HL-60 (cell line): ENCODE measurements at regions not wholly inside any gene's neighbourhood (a gene's known extent, or its start where the extent isn't known, plus 50 kb on each side); places are given as distances from the start of the nearest gene placed in this dataset.
"Not testable (repeated sequence)": the region's sequence is repeated elsewhere in the genome, so short reads cannot be mapped to it uniquely, and the experiment has no call there.

Experiments used
- POLR2AphosphoS5 ChIP-seq: IDR thresholded peaks from 2 replicates; pipeline ENCODE4 v1.6.1; 2012; ENCODE audit warnings: low read depth
- TF ChIP-seq, protein P1 (sequence below): IDR thresholded peaks from one replicate; pipeline ENCODE4 v1.5.1; 2011; ENCODE audit warnings: low read length, control low read depth, inconsistent platforms; ENCODE audit not compliant: insufficient read depth
- TF ChIP-seq, protein P2 (sequence below): IDR thresholded peaks from 2 replicates; pipeline ENCODE4 v1.6.1; 2012; ENCODE audit warnings: low read depth; ENCODE audit not compliant: insufficient replicate concordance

DNA sequence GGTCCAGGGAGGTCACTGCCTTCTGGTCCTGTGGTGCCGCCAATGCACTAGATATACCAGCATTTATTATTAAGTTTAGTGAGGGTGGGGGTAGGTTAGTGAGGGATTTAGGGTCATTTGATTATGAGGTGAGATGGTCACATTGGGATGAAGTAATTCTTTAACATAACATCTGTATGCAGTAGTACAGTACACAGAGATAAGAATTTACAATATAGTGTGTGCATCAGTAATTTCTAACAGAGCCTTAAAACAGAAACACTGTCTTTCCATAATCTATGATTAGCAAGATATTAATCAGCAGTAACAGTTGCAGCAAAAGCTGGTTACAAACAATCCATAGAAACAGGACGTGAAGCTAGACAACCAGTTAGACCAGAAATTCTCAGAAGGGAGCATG lies 318.4 kb downstream of the COL11A1 start:
- TF ChIP-seq, protein P1, sequence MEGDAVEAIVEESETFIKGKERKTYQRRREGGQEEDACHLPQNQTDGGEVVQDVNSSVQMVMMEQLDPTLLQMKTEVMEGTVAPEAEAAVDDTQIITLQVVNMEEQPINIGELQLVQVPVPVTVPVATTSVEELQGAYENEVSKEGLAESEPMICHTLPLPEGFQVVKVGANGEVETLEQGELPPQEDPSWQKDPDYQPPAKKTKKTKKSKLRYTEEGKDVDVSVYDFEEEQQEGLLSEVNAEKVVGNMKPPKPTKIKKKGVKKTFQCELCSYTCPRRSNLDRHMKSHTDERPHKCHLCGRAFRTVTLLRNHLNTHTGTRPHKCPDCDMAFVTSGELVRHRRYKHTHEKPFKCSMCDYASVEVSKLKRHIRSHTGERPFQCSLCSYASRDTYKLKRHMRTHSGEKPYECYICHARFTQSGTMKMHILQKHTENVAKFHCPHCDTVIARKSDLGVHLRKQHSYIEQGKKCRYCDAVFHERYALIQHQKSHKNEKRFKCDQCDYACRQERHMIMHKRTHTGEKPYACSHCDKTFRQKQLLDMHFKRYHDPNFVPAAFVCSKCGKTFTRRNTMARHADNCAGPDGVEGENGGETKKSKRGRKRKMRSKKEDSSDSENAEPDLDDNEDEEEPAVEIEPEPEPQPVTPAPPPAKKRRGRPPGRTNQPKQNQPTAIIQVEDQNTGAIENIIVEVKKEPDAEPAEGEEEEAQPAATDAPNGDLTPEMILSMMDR = not testable (repeated sequence)
- TF ChIP-seq, protein P2, sequence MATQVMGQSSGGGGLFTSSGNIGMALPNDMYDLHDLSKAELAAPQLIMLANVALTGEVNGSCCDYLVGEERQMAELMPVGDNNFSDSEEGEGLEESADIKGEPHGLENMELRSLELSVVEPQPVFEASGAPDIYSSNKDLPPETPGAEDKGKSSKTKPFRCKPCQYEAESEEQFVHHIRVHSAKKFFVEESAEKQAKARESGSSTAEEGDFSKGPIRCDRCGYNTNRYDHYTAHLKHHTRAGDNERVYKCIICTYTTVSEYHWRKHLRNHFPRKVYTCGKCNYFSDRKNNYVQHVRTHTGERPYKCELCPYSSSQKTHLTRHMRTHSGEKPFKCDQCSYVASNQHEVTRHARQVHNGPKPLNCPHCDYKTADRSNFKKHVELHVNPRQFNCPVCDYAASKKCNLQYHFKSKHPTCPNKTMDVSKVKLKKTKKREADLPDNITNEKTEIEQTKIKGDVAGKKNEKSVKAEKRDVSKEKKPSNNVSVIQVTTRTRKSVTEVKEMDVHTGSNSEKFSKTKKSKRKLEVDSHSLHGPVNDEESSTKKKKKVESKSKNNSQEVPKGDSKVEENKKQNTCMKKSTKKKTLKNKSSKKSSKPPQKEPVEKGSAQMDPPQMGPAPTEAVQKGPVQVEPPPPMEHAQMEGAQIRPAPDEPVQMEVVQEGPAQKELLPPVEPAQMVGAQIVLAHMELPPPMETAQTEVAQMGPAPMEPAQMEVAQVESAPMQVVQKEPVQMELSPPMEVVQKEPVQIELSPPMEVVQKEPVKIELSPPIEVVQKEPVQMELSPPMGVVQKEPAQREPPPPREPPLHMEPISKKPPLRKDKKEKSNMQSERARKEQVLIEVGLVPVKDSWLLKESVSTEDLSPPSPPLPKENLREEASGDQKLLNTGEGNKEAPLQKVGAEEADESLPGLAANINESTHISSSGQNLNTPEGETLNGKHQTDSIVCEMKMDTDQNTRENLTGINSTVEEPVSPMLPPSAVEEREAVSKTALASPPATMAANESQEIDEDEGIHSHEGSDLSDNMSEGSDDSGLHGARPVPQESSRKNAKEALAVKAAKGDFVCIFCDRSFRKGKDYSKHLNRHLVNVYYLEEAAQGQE = not testable (repeated sequence)
- TF ChIP-seq POLR2AphosphoS5 = not testable (repeated sequence)
